GM19351 (cell line): ENCODE measurements at regions not wholly inside any gene's neighbourhood (a gene's known extent, or its start where the extent isn't known, plus 50 kb on each side); places are given as distances from the start of the nearest gene placed in this dataset.

Experiments used
- ATAC-seq: cut with Tn5 transposase; IDR thresholded peaks from one replicate; pipeline ENCODE4 v1.9.1; 2021; ENCODE audit warnings: mild to moderate bottlenecking, moderate library complexity; ENCODE audit not compliant: unreplicated experiment

DNA sequence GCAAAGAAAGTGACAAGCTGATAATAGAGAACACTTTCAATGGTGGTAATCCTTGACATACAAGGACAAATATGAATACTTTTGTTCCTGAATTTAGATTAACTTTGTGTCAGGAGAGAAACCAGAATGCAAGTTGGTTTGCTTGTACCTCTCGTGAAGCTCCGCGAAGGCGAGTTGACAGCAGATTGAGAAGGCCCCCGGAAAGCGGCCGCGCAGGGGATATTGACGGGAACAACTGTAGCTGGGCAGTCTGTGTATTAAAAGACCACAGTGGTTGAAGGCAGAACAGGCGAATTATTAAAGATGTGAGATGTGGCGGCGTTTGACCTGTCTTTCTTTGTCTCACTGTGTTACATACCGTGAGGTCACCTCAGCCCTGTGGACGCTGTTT, 175.8 kb upstream of the RALGAPA2 start:
- ATAC-seq: no peak

DNA sequence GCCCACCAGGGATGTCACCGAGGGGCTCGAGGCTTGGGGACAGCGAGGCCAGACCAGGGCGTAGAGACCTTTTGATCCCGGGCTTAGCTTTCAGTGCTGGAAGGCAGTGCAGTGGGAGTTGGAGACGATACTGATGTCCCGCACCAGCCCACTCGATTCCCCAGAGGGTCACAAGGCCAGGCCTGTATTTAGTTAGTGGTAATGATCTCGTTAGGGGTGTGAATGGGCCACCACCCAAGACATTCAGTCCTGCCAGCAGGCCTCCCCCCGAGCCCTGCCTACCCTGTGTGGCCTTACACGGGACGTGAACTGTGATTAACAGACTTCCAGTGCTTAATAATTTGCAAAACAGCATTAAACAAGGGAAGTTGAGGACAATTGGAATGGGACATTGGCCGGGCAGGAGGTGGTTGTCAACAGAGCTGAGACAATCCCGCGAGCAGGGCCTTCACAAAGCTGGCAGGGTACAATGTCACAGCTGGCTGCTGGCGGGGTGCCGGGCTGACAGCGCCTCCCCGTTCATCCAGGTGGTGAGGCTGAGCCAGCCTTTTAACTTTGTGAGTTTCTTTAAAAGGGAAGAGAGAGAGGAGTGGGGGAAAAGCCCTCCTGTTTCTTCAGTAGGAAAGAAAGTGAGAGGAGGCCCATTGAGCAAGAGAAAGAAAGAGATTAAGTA, 175.3 kb upstream of the RALGAPA2 start:
- no peak for ATAC-seq

DNA sequence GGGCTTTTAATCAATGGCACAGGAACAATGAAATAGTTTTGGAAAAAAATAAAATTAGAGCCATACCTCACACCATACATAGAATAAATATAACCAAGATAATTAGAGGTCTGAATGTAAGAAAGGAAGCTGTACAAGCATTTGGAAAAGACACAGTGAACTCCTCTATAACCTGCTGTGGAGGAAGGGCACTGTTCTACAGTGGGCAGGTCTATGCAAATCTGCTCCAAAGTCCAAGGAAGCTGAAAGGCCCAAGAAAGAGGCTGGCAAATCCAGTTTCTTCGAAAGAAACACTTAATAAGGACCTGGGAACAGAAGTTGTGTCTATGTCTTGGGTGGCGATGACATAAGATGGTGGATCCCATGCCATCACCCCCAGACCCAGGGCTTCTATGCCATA, 169.4 kb upstream of the RALGAPA2 start:
- no peak for ATAC-seq

DNA sequence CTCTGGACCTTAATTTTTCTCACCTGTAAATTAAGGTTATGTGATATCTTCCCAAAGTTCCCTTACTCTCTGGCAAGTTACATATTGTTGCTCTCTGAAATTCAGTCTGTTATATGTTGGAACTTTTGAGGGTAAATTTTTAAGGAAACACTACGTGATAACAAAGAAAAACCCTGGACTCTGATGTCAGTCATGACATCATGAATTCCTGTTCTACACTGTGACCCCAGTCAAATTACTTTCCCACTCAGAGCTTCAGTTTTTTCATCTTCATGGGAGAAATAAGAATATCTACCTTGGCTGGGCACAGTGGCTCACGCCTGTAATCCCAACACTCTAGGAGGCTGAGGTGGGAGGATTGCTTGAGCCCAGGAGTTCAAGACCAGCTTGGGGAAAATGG, 164.6 kb upstream of the RALGAPA2 start:
- ATAC-seq: no peak

DNA sequence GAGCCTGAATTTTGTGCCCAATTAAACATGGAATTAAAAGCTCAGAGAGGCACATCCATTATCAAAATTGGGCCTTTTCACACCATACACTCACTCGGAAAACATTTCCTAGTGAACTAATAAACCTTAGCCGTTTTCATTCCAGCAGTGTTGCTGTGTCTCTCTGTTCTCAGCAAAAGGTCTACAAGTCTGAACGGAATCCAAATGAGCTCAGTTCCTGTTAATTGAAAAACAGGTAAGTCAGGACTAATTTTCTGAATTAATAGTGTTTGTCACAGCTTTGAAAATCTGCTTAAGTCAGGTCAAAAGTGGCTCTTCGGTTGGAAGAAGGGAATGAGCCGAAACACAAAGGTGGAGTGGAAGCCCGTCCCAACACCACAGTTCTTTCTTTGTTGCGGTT, 163.3 kb upstream of the RALGAPA2 start:
- no peak for ATAC-seq

DNA sequence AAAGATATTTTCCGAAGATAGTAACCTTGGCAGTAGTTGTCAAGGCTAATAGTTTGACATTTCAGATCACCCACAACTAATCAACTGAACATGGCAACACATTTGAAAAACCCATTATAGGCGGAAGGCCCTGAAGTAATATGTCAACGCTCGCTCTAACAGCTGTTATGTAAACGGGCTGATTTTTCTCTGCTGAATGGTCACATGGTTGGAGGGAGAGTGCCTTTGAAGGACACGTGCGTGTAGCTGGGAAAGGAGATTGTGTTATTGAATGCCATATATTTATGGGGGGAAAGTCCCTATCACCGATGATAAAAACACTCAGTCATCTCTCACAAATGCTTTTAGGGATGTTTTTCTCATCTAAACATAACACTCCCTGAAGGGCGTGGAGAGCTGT, 160.0 kb upstream of the RALGAPA2 start:
- no peak for ATAC-seq

DNA sequence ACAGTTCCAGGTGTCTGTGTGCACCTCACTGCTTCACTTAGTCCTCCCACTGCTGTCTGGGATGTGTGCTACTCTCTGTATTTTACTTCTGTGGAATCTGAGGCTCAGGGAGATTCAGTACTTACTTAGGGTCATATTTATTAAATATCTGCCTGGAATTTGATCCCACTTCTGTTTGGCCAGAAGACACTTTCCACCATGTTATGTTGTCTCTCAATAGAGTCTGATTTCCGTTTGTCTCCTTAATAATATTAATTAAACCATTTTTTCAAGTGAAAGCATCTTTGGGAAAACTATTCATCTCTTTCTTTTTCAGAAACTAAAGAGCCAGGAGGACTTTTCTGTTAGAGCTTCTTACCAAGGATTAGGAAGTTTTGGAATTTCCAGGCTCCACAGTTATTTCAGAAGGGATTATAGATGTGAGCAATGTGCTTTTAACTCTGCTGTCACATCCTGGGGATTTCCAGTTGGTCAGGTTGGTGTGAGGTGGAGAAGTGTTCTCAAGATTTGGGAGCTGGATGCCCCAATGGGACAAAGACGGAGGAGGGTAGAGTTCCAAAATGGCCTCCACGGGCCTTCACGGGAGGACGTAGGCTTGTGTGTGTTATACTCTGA, 156.8 kb upstream of the RALGAPA2 start:
- ATAC-seq: no peak

DNA sequence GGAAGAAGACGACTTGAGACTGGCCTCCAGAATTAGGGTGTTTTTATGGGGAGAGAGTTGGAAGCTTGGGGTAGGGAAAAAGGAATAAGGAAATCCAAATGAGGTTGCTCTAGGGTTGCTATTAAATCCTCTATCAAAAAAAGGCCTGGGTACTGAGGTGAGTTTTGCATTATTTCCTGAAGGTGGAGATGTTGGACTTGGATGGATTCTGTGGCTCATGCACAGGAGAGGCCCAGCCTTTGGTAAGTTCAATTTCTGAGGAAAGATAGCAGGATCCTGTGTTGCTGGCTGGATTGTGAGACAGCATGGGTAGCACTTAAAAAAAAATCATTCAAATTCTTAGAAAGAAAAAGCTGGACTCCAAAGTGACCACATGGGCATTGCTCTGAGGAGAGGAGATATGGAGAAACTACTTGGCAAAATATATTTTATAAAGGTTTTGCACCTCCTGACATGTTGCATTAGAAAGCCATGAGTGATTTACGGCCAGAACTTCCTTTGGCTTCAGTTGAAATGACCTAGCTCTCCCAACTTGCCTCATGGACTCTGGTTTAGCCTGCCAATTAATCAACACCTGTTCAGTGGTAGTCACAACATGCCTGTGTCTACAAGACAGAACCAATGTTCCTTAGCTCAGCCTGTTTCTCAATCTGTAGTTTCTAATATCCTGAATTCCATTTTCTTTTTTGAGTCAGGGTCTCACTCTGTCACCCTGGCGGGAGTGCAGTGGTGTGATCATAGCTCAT, 152.1 kb upstream of the RALGAPA2 start:
- ATAC-seq: no peak

DNA sequence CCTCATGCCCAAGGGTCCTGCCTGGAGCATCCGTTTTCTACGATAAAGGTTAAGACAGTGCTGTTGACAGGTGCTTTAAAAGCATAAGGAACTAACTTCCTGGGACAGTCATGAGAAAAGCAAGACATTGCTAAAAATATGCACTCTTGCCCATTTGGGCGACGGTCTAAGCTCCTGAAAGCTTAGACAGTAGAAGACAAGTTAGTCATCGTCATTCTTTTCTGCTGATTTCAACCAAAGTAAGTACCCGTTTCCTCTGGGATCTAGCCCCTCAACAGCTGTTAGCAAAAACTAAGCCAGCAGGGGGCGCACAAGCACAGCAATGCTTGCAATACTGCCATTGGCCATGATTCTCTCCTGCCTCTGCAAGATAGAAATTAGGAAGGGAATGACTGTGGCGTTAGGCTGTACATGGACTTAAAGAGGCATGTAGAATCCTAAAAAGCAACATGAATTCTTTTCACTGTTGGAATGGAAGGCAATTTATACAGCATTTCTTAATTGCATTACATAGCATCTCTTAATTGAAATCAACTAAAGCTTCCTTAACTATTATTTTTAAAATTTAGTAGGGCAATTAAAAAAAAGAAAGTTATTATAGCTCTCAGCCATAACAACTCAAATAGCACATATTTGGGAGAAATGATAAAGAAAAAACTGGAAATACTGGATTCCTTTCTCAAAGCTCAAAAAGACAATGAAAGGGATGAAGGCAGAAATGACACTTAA, 147.8 kb upstream of the RALGAPA2 start:
- ATAC-seq: peak; percentile 91

DNA sequence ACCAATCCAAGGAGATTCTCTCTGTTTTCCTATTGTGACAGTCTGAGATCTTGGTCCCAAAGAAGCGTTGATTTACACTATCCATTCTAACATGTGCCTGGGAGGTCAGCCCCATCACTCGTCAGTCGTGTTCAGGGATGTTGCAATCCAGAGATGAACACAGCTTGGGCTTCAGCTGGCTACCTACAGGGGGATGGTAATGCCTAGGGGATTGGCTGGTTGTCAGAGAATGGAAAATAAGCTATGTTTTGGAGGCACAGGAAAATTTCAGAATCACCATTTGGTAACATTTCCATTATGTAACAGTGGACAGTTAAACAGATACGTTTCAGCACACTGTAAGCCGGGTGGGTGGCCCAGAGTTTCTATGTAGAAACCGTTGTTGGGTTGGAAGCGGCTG, 147.1 kb upstream of the RALGAPA2 start:
- no peak for ATAC-seq

DNA sequence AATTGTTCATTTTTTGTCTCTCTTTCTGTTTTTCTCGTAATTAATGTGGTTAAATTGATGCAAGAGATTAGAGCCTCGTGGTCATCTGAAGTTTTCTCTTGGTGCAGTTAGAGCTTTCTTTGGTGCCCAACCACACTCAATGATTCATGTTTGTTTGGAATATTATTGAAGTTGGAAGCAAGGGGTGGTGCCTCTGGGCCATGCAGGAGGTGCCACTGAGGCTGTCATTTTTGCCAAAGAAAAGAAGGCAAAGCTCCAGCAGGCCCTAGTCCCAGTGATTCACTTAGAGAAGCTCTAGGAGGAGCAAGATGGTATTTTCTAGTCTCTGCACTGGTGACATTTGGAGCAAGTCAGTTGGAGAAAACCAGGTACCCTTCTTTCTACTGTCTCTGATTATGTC, 144.5 kb upstream of the RALGAPA2 start:
- ATAC-seq: no peak

DNA sequence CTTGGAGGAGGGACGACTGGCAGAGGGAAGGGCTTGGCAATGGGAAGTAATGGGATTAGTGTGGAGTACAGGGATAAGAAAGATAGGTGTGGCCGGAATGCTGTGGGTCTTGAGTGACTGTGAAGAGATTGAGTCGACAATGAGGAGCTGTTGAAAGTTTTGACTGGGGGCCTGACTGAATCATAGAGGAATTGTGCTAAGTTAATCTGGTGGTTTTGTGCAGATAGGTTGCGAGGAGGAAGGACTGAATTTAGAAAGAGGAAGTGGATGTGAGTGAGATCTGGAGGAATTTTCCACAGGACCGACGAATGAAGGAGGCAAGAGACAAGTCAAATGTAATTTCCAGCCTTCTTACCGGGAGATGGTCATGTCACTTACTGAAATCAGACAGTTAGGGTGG, 143.9 kb upstream of the RALGAPA2 start:
- no peak for ATAC-seq

DNA sequence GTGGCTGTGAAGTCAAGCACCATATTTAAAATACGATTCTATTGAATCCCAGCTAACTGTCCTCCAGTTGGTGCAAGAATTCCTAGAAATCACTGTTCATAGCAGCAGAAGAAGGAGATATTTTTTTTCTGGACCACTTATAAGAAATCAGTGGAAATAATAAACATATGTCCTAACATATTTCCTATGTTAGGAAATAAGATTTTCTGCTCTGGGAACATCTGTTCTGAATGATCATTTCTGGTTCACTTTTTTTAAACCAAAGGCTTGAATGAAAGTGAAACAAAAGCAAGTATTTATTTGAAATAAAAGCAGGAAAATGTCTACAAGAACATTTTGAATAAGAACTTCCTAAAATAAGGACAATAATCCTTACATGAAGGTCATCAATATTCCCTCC, 138.9 kb upstream of the RALGAPA2 start:
- ATAC-seq: no peak

DNA sequence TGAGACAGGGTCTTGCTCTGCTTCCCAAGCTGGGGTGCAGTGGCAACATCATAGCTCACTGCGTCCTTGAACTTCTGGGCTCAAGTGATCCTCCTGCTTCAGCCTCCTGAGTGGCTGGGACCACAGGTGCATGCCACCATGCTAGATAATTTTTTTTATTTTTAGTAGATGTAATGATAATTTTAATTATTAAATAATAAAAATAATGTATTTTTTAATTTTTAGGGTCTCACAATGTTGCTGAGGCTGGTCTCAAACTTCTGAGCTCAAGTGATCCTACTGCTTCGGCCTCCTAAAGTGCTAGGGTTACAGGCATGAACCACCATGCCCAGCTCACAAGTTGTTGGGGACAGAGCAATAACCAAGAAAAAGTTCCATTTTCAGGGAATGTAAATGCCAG, 138.0 kb upstream of the RALGAPA2 start:
- ATAC-seq: no peak

DNA sequence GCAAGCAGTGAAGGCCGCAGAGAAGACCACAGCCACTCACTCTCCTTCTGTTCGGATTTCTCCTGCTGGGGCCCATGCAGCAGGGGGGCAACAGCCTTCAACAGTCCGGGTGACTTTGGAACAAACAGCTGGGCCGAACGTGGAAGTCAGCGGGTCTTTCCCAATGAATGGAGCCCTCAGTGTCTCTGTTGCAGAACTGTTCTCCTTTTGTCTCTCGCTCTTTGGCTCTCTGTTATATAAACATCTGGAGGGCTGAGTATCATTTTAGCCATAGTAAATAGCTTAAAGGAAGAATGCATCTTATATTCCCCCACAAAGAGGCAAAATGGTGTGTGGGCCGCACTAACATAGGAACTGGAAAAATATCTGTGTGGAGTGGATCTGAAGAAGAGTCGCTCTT, 136.7 kb upstream of the RALGAPA2 start:
- ATAC-seq: no peak

DNA sequence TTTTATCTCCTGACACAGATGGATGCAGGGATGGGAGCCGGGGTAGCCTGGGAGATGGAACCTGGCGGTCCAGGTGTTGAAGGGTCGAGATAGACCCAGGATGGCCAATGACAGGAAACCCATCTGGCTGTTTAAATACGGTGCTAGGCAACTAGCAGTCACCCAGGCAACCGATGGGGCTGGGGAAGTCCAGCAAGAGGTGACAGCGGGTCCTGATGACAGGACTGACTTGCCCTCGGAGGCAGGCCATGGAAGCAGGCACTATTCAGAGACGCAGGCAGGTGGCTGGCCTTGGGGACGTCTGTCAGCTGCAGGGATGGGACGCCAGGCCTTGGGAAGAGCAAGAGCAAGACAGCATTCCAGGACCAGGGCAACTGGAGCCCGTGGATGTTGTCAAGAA, 135.4 kb upstream of the RALGAPA2 start:
- no peak for ATAC-seq

DNA sequence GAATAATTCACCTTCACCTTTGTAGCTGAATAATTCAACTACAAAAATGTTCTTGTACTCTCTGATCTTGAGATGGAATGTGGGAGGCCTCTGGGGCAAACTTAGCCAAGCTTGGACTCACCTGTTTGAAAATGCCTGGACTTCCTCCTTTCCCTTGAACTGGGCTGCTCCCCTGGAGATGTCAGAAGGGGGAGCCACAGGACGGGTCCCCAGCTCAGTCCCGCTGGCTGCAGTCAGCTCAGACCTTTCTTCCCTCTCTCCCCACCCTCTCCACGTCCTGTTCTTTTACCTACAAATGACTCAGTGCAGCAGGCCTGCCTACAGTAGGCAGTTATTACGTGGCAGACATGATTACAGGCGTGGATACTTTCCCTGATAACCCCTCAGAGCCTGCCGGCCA, 131.5 kb upstream of the RALGAPA2 start:
- ATAC-seq: no peak

DNA sequence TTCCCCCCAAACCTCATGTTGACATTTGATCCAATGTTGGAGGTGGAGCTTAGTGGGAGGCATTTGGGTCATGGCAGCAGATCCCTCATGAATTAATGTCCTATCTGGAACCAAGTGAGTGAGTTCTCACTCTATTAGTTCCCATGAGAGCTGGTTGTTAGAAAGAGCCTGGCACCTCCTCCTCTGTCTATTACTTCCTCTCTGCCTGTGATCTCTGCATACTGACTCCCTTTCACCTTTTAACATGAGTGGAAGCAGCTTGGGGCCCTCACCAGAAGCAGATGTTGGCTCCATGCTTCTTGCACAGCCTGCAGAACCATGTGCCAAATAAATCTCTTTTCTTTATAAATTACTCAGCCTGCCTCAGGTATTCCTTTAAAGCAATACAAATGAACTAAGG, 127.3 kb upstream of the RALGAPA2 start:
- ATAC-seq: no peak

DNA sequence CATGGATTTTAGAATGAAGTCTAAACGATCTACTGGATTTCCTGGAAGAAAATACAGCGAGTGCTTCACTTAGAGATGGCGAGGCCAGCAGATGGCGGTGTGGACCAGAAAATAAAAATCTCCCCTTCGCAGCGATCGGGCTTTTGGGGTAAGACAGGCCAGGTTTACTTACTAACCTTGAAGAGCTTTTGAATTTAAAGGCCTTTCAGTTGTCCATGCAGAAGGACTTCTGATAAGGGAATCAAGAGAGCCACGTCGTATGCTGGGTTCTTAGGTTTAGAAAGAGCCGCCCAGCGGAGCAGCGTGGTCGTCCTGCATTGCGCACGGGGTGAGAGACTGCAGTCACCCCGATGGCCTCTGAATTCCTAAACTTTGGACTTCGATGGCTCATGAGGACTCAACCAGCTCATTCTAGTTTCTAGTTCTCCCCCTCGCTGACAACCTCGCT, 125.2 kb upstream of the RALGAPA2 start:
- no peak for ATAC-seq

DNA sequence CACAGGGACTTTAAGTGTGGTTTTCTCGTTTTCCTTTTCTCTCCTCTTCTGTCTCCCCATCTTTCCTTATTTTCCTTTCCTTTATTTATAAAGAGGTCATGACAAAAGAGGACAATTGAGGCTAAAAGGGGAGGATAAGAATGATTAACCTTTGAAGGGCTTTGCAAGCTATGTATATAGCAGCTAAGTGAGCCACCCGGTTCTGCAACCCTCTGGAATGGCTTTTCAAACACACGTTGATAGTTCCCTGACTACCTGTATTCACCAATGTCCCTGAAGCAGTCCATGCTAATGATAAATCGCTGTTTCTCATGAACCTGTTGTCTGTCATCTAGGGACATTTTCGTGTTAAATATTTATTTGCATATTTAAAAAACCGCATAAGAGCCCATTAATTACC, 124.4 kb upstream of the RALGAPA2 start:
- no peak for ATAC-seq

DNA sequence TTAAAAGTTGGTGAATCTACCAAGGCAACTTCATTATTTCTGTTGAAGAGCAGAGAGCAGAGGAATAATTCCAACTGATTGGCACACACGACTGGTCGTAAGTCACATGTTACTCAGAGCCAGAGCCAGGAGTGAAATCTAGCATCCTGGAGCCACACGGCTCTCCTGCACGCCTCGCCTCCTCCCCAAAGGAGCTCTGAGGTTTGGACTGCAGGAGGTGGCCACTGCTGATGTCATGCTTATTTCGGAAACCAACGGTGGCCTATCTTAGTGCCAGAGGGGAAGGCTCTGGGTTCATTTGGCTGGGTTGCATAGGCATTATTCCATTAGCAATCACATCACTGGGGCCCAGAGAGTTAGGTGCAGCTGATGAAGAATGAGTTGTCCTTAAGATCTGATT, 123.5 kb upstream of the RALGAPA2 start:
- ATAC-seq: no peak

DNA sequence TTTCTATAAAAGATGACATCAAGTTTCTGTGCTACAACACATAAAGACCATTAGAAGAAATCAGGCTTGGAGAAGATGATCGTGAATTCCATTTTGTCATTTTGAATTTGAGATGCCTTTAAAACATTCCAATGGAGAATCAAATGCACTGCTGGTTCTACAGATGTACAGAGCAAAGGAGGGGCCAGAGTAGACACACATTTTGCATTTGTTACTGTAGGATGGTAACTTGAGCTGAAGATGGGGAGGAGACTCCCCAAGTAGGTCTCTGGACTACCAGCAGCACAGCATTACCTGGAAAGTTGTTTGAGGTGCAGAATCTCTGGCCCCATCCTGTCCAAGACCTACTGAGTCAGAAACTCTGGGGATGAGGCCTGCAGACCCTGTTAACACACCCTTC, 121.6 kb upstream of the RALGAPA2 start:
- no peak for ATAC-seq
